ENCODE measurements at regions not wholly inside any gene's neighbourhood (a gene's known extent, or its start where the extent isn't known, plus 50 kb on each side); places are given as distances from the start of the nearest gene placed in this dataset.

DNA sequence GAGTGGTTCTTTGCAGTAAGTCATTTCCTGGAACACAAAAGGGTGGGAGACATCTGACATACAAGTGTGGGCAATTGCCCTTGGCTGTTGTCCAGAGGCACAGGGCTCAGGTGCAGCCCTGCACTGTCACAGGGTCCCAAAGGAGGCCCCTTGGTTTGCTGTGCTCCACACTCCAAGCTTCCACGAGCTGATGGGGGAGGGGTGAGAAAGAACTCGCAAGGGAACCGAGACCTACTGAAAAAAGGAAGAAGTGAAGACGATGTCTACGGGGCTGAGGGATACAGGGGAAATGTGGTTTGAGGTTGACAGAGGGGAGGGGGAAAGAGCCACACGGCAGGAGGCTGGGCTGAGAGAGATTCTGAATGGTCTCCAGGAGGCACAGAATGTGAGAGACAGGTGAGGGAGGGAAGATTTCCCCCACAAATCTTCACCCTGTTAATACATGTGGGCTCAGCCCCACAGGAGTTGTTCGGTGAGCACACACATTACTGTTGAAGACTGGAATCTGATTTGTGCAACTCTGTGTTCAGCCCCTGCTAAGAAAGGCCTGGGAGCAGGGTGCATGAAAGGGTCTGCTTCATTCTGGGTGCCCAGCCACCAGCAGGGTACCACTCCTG lies 123.4 kb downstream of the LY86 start:
- H3K4me3 ChIP-seq (ENCODE audit: low read depth, low read length): no peak overlapping the region
- DNase-seq (ENCODE audit: low read depth): peak; percentile 8
- TF ChIP-seq CTCF (IDR thresholded peaks at IDR 0.05; ENCODE audit: low read depth, low read length, missing control alignments): no peak

- no peak for DNase-seq (ENCODE audit: low read depth)
- H3K4me3 ChIP-seq (ENCODE audit: low read depth, low read length): no peak overlapping the region
- no peak for TF ChIP-seq CTCF (IDR thresholded peaks at IDR 0.05; ENCODE audit: low read depth, low read length, missing control alignments)
These were observed 124.2 kb downstream of the LY86 start for GRCh38 chr6:6712449-6713403.

DNA sequence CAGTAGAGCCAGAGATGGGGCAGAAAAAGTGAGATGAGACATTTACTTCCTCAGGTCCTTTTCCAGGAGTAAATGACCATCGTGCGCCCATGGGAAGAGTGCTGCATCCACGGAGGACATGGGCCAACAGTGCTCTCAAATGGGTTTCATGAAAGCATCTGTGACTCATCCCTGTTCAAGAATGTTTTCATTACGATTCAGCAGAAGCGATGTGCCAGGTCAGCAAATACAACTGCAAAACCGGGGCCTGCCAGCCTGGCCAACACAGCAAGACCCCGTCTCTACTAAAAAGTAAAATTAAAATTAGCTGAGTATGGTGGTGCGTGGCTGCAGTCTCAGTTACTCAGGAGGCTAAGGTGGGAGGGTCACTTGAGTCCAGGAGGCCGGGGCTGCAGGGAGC lies 125.1 kb downstream of the LY86 start:
- no peak for DNase-seq (ENCODE audit: low read depth)
- TF ChIP-seq CTCF (IDR thresholded peaks at IDR 0.05; ENCODE audit: low read depth, low read length, missing control alignments): no peak

DNA sequence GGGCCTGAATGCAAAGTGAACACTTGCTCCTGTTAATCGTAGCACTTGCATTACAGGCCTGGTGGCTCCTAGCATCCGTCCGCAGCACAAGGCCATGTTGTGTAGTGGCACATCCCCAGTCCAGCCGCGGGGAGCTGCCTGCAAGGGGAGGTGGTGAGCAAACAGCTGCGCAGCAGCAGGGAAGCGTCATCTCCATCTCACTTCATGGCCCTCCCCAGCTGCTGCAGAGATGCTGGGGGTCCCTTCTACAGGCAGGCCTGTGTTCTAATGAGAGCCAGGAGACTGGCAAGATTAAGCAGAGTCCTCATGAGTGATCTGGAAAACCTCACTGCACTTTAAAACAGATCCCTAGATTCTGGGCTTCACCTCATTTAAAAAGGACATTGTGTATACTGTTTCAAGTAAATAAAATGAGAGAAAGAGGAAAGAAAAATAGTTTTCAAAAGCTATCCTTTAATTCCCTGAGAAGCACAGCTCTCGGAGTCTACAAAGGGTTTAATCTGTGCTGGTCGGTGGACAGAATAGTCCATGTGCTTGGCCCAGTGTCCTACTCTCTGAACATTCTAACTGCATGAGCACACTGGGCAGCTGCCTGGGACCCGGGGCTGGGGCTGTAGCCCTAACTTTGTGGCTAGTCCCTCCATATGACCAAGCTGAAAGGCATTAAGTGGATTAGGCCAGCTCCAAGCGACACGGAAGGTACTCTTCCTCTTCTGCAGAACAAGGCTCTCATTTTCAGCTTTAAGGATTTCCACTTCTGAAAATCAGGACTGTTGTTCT lies 125.8 kb downstream of the LY86 start:
- TF ChIP-seq CTCF (IDR thresholded peaks at IDR 0.05; ENCODE audit: low read depth, low read length, missing control alignments): no peak
- no peak for DNase-seq (ENCODE audit: low read depth)
- H3K4me3 ChIP-seq (ENCODE audit: low read depth, low read length): no peak overlapping the region

More for the DNA sequence above, 125.1 kb downstream of the LY86 start:
- H3K4me3 ChIP-seq (ENCODE audit: low read depth, low read length): no peak overlapping the region

DNA sequence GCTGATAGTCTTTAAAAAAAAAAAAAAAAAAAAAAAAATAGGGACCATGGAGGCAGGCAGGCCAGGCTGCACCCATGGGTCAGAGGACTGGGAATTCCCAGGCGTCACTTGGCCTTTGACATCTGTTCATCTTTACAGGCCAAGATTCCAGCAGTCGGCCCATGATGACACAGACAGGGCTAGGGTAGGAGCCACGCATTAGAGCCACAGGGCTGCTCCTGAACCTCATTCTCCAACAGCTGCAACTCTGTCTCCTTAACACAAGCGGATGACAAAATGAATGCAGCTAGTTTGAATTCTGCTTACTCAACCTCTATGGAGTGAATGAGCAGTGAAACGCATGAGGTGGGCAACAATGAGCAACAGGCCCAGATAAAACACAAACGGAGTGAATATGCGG lies 126.4 kb downstream of the LY86 start:
- DNase-seq (ENCODE audit: low read depth): no peak

DNA sequence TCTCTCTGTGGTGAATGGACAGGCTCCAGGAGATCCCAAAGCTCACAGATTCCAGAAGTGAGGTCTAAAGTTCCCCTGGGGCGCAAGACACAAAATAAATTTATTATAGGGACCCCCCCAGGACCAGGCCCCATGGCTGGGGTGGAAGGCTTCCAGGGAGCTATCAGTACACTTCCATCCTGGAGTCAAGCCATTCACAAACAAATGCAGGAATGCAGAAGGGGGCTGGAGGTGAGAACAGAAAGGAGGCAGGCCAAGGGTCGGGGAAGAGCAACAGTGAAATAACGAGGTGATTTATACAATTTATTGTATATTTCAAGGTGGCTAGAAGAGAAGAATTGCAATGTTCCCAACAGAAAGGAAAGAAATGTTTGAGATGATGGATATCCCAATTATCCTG lies 126.9 kb downstream of the LY86 start:
- DNase-seq (ENCODE audit: low read depth): no peak
- no peak for TF ChIP-seq CTCF (IDR thresholded peaks at IDR 0.05; ENCODE audit: low read depth, low read length, missing control alignments)
- H3K4me3 ChIP-seq (ENCODE audit: low read depth, low read length): no peak overlapping the region

More for the DNA sequence above, 126.4 kb downstream of the LY86 start:
- no peak overlapping the region for H3K4me3 ChIP-seq (ENCODE audit: low read depth, low read length)
- no peak for TF ChIP-seq CTCF (IDR thresholded peaks at IDR 0.05; ENCODE audit: low read depth, low read length, missing control alignments)
